CD4-positive, CD25-positive, alpha-beta regulatory T cell (primary cell): ENCODE measurements at regions not wholly inside any gene's neighbourhood (a gene's known extent, or its start where the extent isn't known, plus 50 kb on each side); places are given as distances from the start of the nearest gene placed in this dataset.

Experiments
- ATAC-seq, 2 donors: fragments of 150-1000 bp; cut with Tn5 transposase; one replicate each; pipeline ENCODE4 v1.10.0; 2021; ENCODE audit warnings: low read depth in 2 of 2, moderate number of reproducible peaks in 2 of 2, moderate library complexity in 1 of 2
- DNase-seq, 3 donors: peaks; one replicate each; pipeline versions ENCODE4 v3.0.0 to v3.0.0-alpha.2; 2012 to 2022; ENCODE audit warnings: mixed read lengths in 1 of 3
- H3K27ac ChIP-seq: one replicate; pipeline ENCODE4 v1.7.0; 2013; ENCODE audit warnings: mild to moderate bottlenecking, low read length; ENCODE audit not compliant: insufficient read depth, poor library complexity, severe bottlenecking
- H3K27me3 ChIP-seq: one replicate; pipeline ENCODE4 v1.7.0; 2013; ENCODE audit warnings: low read length; ENCODE audit not compliant: control insufficient read depth, insufficient read depth
- H3K36me3 ChIP-seq: one replicate; pipeline ENCODE4 v1.7.0; 2013; ENCODE audit warnings: mild to moderate bottlenecking, low read length, moderate library complexity; ENCODE audit not compliant: control insufficient read depth, insufficient read depth
- H3K4me1 ChIP-seq: 2 replicates; pipeline ENCODE4 v1.7.0; 2013; ENCODE audit warnings: mild to moderate bottlenecking, low read length; ENCODE audit not compliant: insufficient read depth, control insufficient read depth, poor library complexity, severe bottlenecking
- H3K4me3 ChIP-seq: one replicate; pipeline ENCODE4 v1.7.0; 2013; ENCODE audit warnings: low read depth, mild to moderate bottlenecking, low read length, moderate library complexity
- H3K9me3 ChIP-seq, 2 experiments: 1 replicate in 1 of 2; 2 replicates in 1 of 2; pipeline ENCODE4 v1.7.0; 2013; ENCODE audit warnings: low read length in 2 of 2, mild to moderate bottlenecking in 1 of 2, moderate library complexity in 1 of 2; ENCODE audit not compliant: control insufficient read depth in 2 of 2
- H3K27ac Mint-ChIP-seq, 3 donors: one replicate each; pipeline ENCODE4 v1.8.0; 2020 to 2022; ENCODE audit warnings: mild to moderate bottlenecking in 3 of 3, mixed read lengths in 3 of 3, moderate library complexity in 2 of 3
- H3K27me3 Mint-ChIP-seq: one replicate; pipeline ENCODE4 v1.8.0; 2022; ENCODE audit warnings: mild to moderate bottlenecking, mixed read lengths
- H3K36me3 Mint-ChIP-seq: one replicate; pipeline ENCODE4 v1.8.0; 2020; ENCODE audit warnings: mixed read lengths
- H3K4me1 Mint-ChIP-seq, 4 donors: one replicate each; pipeline ENCODE4 v1.8.0; 2020 to 2022; ENCODE audit warnings: mixed read lengths in 4 of 4, mild to moderate bottlenecking in 1 of 4
- H3K4me3 Mint-ChIP-seq, 4 donors: one replicate each; pipeline ENCODE4 v1.8.0; 2020 to 2022; ENCODE audit warnings: mild to moderate bottlenecking in 4 of 4, mixed read lengths in 4 of 4, moderate library complexity in 3 of 4
- H3K9me3 Mint-ChIP-seq, 7 donors: one replicate each; pipeline ENCODE4 v1.8.0; 2020 to 2022; ENCODE audit warnings: mixed read lengths in 7 of 7, mild to moderate bottlenecking in 3 of 7, moderate library complexity in 2 of 7

DNA sequence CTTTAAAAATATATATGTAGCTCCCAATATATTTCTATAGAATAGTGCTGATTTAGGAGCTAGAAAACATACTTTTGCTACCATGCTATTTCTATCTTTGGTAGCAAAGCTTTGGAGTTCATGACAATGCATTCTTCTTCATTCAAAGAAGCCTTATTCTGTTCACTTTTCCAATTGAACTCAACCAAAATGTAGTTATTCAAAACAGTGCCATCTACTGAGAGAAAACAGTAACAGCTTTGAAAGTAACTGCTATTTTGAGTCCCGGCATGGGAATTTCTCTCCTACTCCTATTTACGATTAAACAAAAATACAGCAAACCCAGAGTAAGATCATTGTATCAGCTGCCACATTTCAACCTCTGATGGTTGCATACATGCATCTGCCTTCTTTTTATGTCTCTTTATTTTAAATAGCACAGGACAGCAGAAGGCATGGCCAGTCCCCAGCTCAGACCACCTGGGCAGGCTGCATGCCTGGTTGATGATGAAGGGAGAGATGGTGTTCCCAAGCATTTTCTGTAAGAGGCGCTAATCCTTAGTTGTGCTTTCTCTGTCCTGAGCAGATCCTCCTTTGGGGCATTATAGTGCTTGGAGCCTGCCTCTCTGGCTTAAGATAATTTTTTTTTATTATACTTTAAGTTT is 69.7 kb upstream of the SULT1C3 start:
- Mint-ChIP-seq H3K27me3 (no peaks in the 10 kb centered on the region), H3K27ac (no peak overlapping the region), H3K4me3 (no peak overlapping the region), H3K36me3 (no peaks in the 10 kb centered on the region), H3K4me1 (no peaks in the 10 kb centered on the region), H3K9me3 (no peaks in the 10 kb centered on the region)
- peaks cover 2% of the 10 kb centered on the region for H3K27me3 ChIP-seq
- no peaks in the 10 kb centered on the region for H3K4me1 ChIP-seq
- H3K9me3 ChIP-seq, result no peaks in the 10 kb centered on the region
- no peak overlapping the region for H3K4me3 ChIP-seq
- no peak overlapping the region for H3K27ac ChIP-seq
- no peak for ATAC-seq
- peak in 1 of 3 donors; percentile 2 for DNase-seq
- H3K36me3 ChIP-seq, result no peaks in the 10 kb centered on the region

DNA sequence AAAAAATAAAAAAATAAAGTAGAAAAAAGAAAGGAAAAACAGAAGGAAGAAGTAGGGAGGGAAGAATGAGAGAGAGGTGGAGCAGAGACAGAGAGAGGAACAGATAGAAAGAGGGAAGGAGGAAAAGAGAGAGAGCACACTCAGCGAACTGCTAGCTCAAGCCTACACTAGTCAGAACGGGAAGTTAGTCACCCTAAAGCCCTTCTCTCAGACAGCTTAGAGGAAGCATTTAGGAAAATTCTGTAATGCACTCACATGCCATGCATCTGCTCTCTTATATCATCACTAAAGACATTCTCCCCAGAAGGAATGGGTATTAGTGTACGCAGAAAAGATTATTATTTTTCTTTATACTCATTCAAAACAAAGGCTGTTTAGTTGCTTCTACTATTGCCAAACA is 68.1 kb upstream of the SULT1C3 start:
- Histone ChIP-seq H3K9me3 (no peaks in the 10 kb centered on the region), H3K4me3 (no peak overlapping the region), H3K4me1 (no peaks in the 10 kb centered on the region), H3K36me3 (no peaks in the 10 kb centered on the region), H3K27me3 (peaks cover 2% of the 10 kb centered on the region), H3K27ac (no peak overlapping the region)
- H3K27me3 Mint-ChIP-seq, result peaks cover 5% of the 10 kb centered on the region
- no peak overlapping the region for H3K4me3 Mint-ChIP-seq
- no peak overlapping the region for H3K27ac Mint-ChIP-seq
- no peak for DNase-seq
- H3K4me1 Mint-ChIP-seq, result no peaks in the 10 kb centered on the region
- no peaks in the 10 kb centered on the region for H3K9me3 Mint-ChIP-seq
- no peaks in the 10 kb centered on the region for H3K36me3 Mint-ChIP-seq
- ATAC-seq, result no peak

DNA sequence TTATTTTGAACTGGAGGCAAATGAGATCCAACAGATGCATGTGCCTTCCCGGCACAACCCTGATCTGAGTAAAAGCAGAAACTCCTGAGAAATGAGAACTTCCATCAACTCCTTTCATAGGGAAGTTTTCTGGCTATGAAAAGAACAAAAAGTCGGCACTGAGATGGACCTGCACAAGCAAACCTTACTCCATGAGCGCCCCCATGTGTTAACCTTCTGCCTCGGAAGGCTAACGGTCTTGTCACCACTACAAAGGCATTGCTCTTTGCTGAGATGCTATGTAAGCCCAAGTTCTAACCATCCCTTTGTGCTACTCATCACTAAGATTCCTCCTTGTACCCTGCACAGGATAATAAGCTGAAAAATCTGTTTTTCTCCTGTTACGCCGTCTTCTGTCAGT is 57.3 kb upstream of the SULT1C3 start:
- Mint-ChIP-seq H3K4me1 (no peaks in the 10 kb centered on the region), H3K9me3 (peaks cover 0 to under 1% (median 0%) of the 10 kb centered on the region in 7 donors), H3K4me3 (no peak overlapping the region), H3K27ac (no peak overlapping the region), H3K27me3 (peaks cover 14% of the 10 kb centered on the region), H3K36me3 (no peaks in the 10 kb centered on the region)
- Histone ChIP-seq H3K4me1 (no peaks in the 10 kb centered on the region), H3K4me3 (no peak overlapping the region), H3K9me3 (no peaks in the 10 kb centered on the region), H3K27me3 (no peaks in the 10 kb centered on the region), H3K36me3 (no peaks in the 10 kb centered on the region), H3K27ac (no peak overlapping the region)
- peak in 1 of 3 donors; percentile 2 for DNase-seq
- no peak for ATAC-seq

DNA sequence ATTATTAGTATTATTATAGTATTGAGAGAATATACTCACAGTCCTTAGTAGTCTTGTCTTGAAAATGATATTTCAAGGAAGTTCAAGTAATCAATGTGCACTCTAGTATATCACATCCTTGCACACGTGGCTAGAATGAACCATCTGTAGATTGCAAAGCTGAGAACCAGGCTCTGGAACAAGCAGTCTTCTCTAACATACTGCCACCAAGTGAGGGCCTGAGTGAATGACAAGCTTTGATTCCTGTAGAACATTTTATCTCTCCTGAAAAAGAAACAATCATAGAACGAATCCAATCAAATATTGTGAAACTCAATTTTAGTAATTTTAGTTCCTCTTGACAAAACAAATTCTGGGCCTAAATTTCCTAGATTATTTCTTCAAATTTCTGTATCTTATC is 55.3 kb upstream of the SULT1C3 start:
- Histone ChIP-seq H3K27ac (no peak overlapping the region), H3K4me3 (no peak overlapping the region), H3K36me3 (no peaks in the 10 kb centered on the region), H3K9me3 (no peaks in the 10 kb centered on the region), H3K27me3 (no peaks in the 10 kb centered on the region), H3K4me1 (no peaks in the 10 kb centered on the region)
- no peaks in the 10 kb centered on the region for H3K36me3 Mint-ChIP-seq
- no peak overlapping the region for H3K27ac Mint-ChIP-seq
- H3K27me3 Mint-ChIP-seq, result peaks cover 8% of the 10 kb centered on the region
- ATAC-seq, result no peak
- H3K4me3 Mint-ChIP-seq, result no peak overlapping the region
- H3K4me1 Mint-ChIP-seq, result no peaks in the 10 kb centered on the region
- peaks cover 0 to 2% (median 0%) of the 10 kb centered on the region in 7 donors for H3K9me3 Mint-ChIP-seq
- DNase-seq, result peak in 1 of 3 donors; percentile 2

DNA sequence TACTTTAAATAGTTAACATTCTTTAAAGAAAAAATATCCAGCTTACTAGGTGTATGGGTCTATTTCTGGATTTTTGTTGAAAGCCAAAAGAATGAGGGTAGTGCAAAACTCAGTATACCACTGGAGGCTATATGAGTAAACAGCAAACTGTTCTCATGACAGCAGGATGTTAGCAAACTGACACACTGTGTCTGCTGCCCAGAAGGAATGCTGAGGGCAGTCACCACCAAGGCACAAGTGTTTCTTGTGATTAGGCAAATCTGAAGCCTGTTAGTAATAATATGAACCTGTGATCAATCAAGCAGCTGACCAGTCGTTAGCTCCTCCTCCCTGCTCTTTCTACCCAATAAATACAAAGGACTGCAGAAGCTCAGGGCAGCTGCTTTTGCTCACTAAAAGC is 50.5 kb upstream of the SULT1C3 start:
- Mint-ChIP-seq H3K9me3 (peaks cover 0 to 6% (median 0%) of the 10 kb centered on the region in 7 donors), H3K4me3 (no peak overlapping the region), H3K27me3 (peaks cover 12% of the 10 kb centered on the region), H3K4me1 (no peaks in the 10 kb centered on the region), H3K36me3 (no peaks in the 10 kb centered on the region), H3K27ac (no peak overlapping the region)
- no peaks in the 10 kb centered on the region for H3K9me3 ChIP-seq
- no peak overlapping the region for H3K27ac ChIP-seq
- H3K4me3 ChIP-seq, result no peak overlapping the region
- no peaks in the 10 kb centered on the region for H3K36me3 ChIP-seq
- H3K4me1 ChIP-seq, result no peaks in the 10 kb centered on the region
- H3K27me3 ChIP-seq, result peaks cover 2% of the 10 kb centered on the region
- no peak for DNase-seq
- ATAC-seq, result no peak
